ENCODE measurements at regions not wholly inside any gene's neighbourhood (a gene's known extent, or its start where the extent isn't known, plus 50 kb on each side); places are given as distances from the start of the nearest gene placed in this dataset.
"Not testable (repeated sequence)": the region's sequence is repeated elsewhere in the genome, so short reads cannot be mapped to it uniquely, and the experiment has no call there.

DNA sequence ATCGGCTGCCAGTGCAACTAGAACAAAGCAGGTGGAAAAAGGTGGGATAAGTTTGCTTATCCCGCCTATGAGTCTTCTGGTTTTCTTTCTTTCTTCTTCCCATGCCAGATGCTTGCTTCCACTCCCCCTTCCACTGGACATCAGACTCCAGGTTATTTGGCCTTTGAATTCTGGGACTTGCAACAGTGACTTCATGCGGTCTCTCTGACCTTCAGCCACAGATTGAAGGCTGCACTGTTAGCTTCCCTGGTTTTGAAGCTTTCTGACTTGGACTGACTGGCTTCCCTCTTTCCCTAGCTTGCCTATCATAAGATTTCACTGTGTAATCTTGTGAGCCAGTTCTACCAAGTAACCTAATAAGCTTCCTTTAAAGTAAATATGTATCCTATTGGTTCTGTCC, 878.4 kb upstream of the GJE1 start:
- DNase-seq (ENCODE audit: low read depth in 2 of 2) = no peak

DNA sequence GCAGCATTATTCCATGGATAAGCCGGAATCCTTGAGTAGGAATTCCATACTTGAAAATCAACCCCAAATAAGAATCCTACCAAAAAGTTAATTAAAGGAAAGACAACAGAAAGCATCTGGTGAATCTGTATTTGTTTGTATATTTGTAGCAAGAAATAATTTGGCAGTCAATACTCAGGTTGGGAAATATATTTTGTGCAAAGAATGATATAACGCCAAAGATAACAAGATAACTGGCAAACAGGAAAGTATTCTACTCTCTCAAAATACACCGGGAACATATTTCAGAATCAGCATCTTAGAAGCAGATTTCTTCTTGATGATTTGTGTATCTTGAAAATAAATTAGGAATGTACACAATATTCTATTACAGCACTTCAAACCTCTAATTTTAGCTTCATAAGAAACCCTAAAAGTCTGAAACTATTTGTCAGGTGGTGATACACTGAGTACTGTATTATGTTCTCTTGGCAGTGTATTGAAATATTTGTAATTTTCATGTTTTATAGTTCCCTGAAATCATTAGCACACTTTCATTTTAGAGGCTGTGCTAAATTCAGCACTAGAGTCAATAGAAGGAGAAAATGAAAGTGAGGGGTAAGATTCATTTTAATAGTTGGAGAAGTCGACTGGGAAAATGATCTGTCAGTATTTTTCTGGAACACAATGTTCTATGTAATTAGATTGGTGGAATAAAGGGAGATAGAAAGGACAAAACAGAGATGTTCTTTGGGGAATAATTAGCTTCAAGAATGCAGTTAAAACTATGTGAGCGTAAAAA, 879.7 kb upstream of the GJE1 start:
- DNase-seq (ENCODE audit: low read depth in 2 of 2) = peak in 1 of 2 donors; percentile 10

DNA sequence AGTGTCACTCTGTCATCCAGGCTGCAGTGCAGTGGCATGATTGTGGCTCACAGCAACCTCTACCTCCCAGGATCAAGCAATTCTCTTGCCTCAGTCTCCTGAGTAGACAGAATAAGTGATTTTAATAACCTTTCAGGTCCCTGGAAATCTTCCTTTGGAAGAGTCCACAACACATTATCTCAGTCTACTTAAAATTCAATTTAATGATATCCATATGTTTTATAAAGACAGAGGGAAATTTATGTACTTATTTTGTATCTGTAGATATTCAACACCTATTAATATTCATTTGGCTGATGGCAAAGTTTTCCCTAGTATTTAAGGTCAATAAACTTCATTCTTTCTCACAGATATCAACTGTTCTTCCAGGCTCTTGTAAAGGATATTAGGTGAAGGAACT, 881.4 kb upstream of the GJE1 start:
- no peak for DNase-seq (ENCODE audit: low read depth in 2 of 2)

DNA sequence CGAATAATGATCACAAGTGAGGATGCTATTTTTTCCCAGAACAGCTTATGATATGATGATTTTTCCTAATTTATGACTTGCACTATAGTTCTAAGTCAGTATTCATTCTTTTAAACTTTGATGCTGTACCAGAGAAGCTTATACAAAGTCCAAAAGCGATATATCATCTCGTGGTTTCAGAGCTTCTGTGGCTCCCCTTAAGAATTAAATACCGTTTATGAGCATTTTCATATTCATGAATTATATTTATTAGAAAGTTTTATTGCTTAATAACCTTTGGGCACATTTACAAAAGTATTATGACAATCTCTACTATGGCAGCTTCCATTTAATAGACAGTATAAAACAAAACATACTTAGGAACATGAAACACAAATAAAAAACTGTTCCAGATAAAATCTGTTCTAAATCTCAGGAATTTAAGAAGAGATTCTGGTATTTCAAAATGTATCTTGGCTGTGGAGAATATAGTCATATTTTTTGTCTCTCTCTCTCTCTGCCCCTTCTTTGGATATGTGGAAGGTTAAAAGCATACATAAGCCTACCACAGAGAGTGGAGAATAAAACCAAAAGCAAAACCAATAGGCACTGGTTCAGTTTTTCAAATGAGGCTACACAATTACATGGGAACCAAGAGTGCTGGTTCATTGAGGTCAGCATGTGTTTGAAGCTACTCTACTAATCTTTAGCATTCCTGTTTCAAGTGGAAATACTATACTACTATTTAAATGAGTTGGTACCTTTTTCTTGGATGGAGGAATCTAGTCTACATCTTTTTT, 884.5 kb upstream of the GJE1 start:
- DNase-seq (ENCODE audit: low read depth in 2 of 2) = no peak

DNA sequence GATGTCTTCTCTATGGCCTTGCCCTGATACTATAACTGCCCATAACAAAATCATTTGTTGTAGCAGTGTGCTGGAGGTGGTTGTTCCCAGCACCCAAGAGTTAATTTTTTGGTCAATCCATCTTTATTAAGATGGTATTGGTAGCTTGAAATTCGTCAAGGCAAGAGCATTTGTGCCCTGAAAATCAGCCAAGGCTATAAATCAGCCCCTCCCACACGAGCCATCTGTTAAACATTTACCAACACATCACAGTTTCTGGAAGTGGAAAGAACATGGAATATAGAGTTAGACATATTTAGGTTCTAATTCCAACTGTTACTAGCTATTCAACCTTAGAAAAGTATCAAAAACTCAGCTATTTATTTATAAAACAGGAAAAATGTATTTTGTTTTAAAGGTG, 888.4 kb upstream of the GJE1 start:
- DNase-seq (ENCODE audit: low read depth in 2 of 2) = no peak

DNA sequence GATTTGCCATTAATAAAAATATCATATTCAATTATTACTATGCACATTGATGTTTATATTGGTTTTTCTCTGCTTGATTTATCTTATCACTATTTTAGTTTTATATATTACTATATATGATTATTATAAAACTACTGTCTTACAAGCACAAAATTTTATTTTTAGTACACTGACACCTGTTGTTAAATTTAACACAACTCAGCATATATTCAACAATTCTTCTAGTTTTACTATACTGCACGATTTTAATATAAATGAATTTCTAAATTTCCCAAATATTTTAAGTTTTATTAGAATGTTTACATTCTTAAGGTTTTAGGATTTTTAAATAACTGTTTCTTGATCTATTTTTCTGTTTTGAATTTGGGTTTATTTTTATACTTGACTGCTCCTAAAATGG, 889.8 kb upstream of the GJE1 start:
- DNase-seq (ENCODE audit: low read depth in 2 of 2) = no peak

DNA sequence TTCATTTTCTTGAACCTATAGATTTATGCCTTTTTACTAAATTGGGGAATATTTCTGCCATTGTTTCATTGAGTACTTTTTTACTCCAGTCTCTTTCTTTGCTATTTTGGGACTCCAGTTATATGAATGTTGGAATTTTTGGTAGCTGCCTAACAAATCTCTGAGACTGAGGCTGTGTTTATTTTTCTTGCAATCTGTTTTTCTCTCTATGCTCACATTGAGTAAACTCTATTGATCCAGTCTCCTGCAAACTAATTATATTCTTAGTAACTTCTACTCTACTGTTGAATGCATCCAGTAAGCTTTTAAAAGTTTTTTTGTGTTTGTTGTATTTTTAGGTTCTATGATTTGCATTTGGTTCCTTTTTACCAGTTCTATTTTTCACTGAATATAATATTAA, 903.4 kb upstream of the GJE1 start:
- no peak for DNase-seq (ENCODE audit: low read depth in 2 of 2)

DNA sequence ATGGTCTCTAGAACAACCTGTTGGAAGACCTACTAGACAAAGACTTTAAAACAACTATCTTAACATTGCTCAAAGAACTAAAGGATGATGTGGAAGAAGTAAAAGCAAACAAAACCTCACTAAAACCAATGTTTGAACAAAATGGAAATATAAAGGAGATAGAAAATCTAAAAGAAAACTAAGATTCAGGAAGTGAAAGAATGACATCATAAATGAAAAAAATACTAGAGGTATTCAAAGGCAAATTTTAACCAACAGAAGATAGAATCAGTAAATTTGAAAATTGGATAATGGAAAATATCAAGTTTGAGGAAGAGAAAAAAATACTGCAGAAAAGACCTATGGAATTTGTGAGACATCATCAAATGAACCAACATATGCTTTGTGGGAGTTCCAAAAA, 914.1 kb upstream of the GJE1 start:
- no peak for DNase-seq (ENCODE audit: low read depth in 2 of 2)

DNA sequence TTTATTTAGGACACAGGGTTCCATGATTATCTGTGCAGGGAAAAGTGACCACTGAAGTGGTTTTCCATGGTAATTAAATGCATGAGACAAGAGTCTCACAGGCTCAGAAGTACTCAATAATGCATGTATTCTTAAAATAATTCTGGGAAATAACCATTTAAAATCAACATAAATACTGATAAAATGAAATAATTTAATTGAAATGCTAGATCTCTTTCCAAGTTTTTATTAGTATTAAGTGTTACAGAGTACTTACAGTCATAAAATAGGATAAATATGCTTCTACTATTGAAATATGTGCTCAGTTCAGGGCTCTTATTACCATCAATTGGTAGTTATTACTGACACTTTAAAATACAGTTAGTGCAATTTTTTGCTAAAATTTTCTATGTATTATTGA, 916.0 kb upstream of the GJE1 start:
- no peak for DNase-seq (ENCODE audit: low read depth in 2 of 2)

DNA sequence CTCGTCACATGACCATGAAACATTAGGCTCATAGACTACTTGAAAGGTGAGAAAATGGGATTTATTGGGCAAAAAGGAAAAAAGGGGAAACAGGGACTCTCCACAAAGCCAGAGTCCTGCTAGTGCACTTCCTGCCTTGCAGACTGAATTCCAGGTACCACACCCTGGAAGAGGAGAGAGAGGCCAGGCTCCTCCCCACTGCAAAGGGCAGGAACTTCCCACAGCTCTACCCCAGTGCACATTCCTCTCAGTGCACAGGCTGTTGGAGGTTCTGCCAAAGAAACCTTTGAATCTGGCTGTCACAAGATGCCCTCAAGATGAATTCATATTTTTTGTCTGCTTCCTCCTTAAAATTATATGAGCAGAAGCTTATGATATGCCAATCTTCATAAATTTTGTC, 920.4 kb upstream of the GJE1 start:
- no peak for DNase-seq (ENCODE audit: low read depth in 2 of 2)

DNA sequence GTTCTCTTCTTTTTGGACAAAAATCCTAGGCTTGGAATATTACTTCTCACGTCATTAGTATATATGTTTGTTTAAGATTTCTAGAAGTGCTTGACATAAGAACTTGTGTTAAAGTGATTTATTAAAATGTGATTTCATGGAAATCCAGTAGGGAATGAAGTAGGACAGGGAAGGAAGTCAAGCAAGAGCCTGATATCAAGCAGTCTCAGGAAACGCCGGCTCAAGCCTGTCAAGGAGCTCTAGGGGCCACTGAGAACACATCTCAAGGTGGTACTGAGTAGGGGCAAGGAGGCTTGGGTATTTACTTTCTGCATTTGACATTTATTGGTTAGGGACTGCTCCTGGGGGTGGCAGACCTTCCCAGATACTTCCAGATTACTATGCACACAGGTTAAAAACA, 920.9 kb upstream of the GJE1 start:
- DNase-seq (ENCODE audit: low read depth in 2 of 2) = no peak

DNA sequence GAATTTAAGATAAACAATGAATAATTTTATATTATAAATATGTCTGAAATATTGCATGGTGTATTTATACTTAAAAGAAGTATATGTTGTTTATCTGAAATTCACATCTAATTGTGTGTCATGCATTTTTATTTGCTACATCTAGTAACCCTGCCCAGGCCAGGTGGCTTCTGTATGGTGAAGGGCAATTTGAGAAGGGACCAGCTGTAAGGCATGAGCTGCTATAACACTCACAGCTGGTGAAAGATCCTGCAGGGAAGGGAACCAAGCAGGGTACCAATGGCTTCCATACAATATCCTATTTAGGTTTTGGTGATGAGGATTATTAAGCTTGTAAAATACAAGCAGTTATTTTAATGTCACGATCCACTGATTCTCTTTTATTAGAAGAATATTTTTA, 921.8 kb upstream of the GJE1 start:
- DNase-seq (ENCODE audit: low read depth in 2 of 2) = no peak

DNA sequence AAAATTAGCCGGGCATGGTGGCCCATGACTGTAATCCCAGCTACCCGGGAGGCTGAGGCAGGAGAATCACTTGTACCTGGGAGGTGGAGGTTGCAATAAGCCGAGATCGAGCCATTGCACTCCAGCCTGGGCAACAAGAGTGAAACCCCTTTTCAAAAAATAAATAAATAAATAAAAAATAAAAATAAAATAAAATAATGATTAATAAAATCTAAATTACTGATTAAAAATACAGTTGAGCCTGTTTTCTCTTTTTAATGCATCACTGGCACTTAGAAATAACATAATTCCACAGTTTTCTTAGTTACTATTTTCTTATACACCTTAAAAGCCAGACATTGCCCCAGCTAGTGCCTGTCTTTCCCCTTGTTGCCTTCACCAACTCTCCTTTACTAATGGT, 922.8 kb upstream of the GJE1 start:
- DNase-seq (ENCODE audit: low read depth in 2 of 2) = no peak

DNA sequence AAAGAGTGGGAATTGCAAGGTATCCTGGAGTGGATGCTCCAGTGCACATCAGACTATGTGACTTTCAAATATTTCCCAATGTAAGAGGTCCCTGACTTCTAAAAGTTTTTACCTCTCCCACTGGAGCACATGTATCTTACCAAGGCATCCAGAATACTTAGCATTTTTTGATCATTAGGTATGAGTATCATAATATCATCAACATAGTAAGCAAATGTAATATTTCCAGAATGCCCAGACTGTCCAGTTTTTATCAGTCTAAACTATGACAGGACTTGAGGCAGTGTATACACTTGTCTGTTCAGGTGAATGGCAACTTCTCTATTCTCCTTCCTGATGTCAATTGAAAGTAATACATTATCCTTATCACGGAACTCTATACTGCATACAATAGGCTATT, 924.6 kb upstream of the GJE1 start:
- no peak for DNase-seq (ENCODE audit: low read depth in 2 of 2)

DNA sequence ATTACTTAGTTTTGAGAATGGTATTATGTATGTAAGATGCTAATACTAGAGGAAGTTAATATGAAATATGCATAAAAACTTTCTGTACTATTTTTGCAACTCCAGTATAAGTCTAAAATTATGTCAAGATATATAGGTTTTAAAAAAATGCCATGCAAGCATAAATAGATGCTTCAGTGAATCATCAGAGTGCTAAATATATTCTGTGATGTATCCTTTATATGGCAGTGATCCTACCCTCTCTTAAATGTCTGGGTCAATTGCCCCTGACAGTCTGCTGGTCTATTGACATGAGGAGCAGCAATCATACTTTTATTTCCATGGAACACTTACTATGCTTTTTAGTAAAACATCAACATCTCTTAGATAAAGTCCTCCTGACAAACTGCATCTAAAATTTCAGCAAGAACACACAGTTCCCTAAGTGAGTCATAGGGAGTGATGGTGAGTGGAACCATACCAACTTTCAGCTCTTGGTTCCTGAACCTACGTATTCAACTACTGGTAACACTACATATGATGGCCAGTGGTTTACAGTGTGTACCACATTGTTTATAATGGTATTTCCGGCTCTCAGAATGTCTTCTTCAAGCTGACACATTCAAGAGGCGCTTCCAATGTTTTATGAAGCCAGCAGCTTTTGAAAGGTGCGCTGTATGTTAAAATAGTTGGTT, 928.7 kb upstream of the GJE1 start:
- no peak for DNase-seq (ENCODE audit: low read depth in 2 of 2)

DNA sequence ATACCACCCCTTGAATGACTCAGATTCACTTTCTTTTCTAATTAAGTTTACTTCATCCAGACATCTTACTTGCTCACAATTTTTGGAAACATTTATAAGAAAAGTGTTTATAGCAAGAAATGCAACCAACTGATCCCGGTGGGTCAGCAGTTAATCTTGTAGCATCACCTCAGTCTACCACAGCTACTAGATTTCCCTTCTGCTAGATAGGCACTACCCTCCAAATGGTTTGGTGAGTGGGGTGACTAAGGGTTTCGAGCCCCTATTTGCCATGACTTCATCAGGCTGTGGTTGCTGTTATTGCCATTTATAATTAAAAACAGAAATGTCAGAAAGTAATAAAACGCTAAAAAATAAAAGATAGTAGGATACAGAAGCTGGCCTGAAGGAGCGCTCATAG, 930.1 kb upstream of the GJE1 start:
- DNase-seq (ENCODE audit: low read depth in 2 of 2) = no peak

DNA sequence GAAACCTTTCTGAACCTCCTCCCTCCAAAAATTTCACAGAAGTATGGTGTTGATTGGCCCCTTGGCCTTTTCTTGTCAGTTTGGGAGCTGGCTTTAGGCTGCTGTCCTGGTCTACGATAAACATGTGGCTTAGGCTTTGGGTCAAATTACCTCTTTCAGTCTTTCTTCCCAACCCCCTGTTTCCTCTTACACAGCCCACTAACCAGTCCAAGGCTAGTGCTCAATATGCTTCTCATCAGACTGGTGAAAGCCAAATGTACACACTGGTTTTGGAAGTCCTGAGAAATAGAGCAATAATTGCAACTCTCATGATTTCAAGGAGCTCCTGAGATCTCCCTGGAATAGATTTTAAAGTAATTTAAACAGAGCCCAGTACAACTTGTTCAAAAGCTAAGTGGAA, 933.7 kb upstream of the GJE1 start:
- DNase-seq (ENCODE audit: low read depth in 2 of 2) = no peak

DNA sequence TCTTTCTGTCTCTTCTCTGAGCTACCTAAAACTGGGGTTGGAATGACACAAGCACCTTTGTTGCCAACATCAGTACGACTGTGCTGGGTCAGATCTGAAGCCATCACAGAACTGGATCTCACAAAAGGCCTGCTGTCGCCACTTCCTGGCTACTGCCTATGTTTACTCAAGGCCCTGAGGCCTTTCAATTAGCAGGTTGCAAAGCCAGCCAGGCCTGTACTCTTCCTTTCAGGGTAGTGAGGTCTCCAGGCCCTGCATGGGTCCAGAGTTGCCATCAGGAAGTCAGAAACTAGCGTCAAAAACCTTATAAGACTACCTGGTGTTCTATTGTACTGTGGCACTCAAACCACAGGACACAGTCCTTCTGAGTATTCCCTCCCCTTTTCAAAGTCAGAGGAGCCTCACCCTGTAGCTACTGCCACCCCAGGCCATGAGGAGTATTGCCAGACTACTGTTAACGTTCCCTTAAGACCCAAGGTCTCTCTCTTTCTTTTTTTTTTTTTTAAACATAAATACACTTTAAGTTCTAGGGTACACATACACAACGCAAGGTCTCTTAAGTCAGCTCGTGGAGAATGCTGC, 937.4 kb upstream of the GJE1 start:
- peak in 1 of 2 donors; percentile 4 for DNase-seq (ENCODE audit: low read depth in 2 of 2)

DNA sequence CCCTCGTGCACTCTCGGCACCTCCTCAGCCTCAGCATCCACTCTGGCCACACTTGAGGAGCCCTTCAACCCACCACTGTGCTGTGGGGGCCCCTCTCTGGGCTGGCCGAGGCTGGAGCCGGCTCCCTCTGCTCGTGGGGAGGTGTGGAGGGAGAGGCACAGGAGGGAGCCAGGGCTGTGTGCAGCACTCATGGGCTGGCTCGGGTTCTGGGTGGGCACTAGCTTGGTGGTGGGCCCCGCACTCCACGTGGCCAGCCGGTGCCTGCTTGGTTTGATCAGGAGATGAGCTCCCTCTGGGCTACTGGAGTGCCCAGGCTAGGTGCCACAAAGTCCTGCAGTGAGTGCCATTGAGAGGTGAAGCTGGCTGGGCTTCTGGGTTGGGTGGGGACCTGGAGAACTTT, 949.4 kb upstream of the GJE1 start:
- DNase-seq (ENCODE audit: low read depth in 2 of 2) = no peak

DNA sequence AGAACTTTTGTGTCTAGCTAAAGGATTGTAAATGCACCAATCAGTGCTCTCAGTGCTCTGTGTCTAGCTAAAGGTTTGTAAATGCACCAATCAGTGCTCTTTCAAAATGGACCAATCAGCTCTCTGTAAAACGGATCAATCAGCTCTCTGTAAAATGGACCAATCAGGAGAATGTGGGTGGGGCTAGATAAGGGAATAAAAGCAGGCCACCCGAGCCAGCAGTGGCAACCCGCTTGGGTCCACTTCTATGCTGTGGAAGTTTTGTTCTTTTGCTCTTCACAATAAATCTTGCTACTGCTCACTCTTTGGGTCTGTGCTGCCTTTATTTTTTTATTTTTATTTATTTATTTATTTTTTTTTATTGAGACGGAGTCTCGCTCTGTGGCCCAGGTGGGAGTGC, 957.3 kb upstream of the GJE1 start:
- not testable (repeated sequence) for DNase-seq (ENCODE audit: low read depth in 2 of 2)

DNA sequence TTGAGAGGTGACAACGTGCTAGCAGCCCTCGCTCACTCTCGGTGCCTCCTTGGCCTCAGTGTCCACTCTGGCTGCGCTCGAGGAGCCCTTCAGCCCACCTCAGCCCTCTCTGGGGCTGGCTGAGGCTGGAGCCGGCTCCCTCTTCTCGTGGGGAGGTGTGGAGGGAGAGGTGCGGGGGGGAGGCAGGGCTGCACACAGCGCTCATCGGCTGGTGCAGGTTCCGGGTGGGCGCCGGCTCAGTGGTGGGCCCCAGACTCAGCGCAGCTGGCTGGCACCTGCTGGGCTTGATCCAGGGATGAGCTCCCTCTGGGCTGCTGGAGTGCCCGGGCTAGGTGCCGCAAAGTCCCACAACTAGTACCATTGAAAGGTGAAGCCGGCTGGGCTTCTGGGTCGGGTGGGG, 957.8 kb upstream of the GJE1 start:
- no peak for DNase-seq (ENCODE audit: low read depth in 2 of 2)

DNA sequence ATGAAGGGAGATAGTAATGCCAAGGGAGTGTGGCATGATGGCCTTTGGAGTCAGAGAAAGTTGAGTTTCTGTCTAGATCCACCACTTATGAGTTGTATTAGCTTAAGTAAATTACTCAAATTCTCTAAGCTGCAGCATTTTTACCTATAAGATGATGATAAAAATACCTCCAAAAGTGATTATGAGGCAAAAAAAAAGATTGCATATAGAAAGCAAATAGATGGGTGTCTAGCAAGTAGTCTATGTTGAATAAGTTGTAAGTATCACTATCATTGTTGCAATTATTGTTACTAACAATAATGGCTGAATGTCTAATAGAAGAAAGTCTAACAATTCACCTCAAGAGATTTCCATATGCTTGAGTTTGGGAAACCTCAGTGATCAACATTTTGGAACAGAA, 959.2 kb upstream of the GJE1 start:
- no peak for DNase-seq (ENCODE audit: low read depth in 2 of 2)

Measured in dermis microvascular lymphatic vessel endothelial cell (primary cell).